ENCODE measurements at regions not wholly inside any gene's neighbourhood (a gene's known extent, or its start where the extent isn't known, plus 50 kb on each side); places are given as distances from the start of the nearest gene placed in this dataset.

GRCh38 chr2:177038787-177039484, 173.7 kb upstream of the HNRNPA3 start:
- TF ChIP-seq CTCF (conservative IDR thresholded peaks at IDR 0.05; ENCODE audit: low read depth, low read length) = no peak
- TF ChIP-seq EZH2 (IDR thresholded peaks at IDR 0.05; ENCODE audit: low read length, unreplicated experiment) = no peak
- no peak for TF ChIP-seq EZH2phosphoT487 (IDR thresholded peaks at IDR 0.05; ENCODE audit: borderline replicate concordance, low read length)
